DND-41 (cell line): ENCODE measurements at regions not wholly inside any gene's neighbourhood (a gene's known extent, or its start where the extent isn't known, plus 50 kb on each side); places are given as distances from the start of the nearest gene placed in this dataset.

Source experiments
- EZH2 ChIP-seq: IDR thresholded peaks from 3 replicates; pipeline ENCODE4 v1.6.1; 2012; ENCODE audit warnings: borderline replicate concordance, low read depth, mild to moderate bottlenecking, moderate library complexity, low read length, inconsistent platforms; ENCODE audit not compliant: severe bottlenecking
- TF ChIP-seq, protein P1 (sequence below): IDR thresholded peaks from 2 replicates; pipeline ENCODE4 v1.5.1; 2012; ENCODE audit warnings: borderline replicate concordance, low read length, moderate library complexity, mild to moderate bottlenecking; ENCODE audit not compliant: poor library complexity, severe bottlenecking; ENCODE audit errors: extremely low read depth

DNA sequence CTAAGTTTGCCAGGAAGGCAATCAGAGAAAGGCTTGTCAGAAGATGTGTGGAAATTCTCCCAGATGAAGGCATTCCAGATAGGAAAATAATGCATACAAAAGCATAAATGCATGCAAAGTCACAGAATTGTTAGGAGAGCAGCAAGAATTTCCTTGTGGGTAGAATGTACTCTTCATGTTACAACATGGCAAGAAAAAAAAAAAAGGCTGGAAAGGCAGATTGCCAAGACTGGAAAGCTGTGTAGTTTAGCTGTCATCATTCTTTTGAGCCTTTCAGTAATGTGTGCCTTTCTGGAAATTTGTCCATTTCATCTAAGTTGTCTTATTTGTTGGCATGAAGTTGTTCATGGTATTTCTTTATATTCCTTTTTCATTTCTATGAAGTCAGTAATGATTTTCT, 71.0 kb upstream of the EFCAB3 start:
- TF ChIP-seq, protein P1, sequence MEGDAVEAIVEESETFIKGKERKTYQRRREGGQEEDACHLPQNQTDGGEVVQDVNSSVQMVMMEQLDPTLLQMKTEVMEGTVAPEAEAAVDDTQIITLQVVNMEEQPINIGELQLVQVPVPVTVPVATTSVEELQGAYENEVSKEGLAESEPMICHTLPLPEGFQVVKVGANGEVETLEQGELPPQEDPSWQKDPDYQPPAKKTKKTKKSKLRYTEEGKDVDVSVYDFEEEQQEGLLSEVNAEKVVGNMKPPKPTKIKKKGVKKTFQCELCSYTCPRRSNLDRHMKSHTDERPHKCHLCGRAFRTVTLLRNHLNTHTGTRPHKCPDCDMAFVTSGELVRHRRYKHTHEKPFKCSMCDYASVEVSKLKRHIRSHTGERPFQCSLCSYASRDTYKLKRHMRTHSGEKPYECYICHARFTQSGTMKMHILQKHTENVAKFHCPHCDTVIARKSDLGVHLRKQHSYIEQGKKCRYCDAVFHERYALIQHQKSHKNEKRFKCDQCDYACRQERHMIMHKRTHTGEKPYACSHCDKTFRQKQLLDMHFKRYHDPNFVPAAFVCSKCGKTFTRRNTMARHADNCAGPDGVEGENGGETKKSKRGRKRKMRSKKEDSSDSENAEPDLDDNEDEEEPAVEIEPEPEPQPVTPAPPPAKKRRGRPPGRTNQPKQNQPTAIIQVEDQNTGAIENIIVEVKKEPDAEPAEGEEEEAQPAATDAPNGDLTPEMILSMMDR: no peak
- no peak for TF ChIP-seq EZH2
